K562 (cell line): ENCODE measurements at regions not wholly inside any gene's neighbourhood (a gene's known extent, or its start where the extent isn't known, plus 50 kb on each side); places are given as distances from the start of the nearest gene placed in this dataset.

Experiments used
- EGR1 ChIP-seq: fragments of 450-650 bp; conservative IDR thresholded peaks from 2 replicates; pipeline ENCODE4 v1.6.1; 2017; ENCODE audit warnings: mild to moderate bottlenecking
- POLR2B ChIP-seq: fragments of 450-650 bp; IDR thresholded peaks from 2 replicates; pipeline ENCODE4 v1.6.1; 2018; ENCODE audit warnings: low read depth; ENCODE audit not compliant: partially characterized antibody
- ZNF408 ChIP-seq: fragments of 250-450 bp; sonication (Bioruptor Pico); IDR thresholded peaks from 2 replicates; pipeline ENCODE4 v1.4.0; 2020; ENCODE audit warnings: low read depth, mild to moderate bottlenecking, moderate library complexity
- TF ChIP-seq, protein P1 (sequence below): sonication (generic); formaldehyde crosslinking; IDR thresholded peaks from 2 replicates; pipeline ENCODE4 v1.5.0; 2020; ENCODE audit warnings: missing genetic modification reagents
- TF ChIP-seq, protein P2 (sequence below): fragments of 250-450 bp; sonication (Bioruptor Pico); IDR thresholded peaks from 2 replicates; pipeline ENCODE4 v1.5.0; 2021
- TF ChIP-seq, protein P3 (sequence below): sonication (generic); formaldehyde crosslinking; IDR thresholded peaks from 2 replicates; pipeline ENCODE4 v1.8.0; 2022; ENCODE audit warnings: mild to moderate bottlenecking, missing genetic modification reagents
- TF ChIP-seq, protein P4 (sequence below): fragments of 450-650 bp; formaldehyde crosslinking; IDR thresholded peaks from 2 replicates; pipeline ENCODE4 v1.4.0; 2022; ENCODE audit warnings: missing genetic modification characterization

DNA sequence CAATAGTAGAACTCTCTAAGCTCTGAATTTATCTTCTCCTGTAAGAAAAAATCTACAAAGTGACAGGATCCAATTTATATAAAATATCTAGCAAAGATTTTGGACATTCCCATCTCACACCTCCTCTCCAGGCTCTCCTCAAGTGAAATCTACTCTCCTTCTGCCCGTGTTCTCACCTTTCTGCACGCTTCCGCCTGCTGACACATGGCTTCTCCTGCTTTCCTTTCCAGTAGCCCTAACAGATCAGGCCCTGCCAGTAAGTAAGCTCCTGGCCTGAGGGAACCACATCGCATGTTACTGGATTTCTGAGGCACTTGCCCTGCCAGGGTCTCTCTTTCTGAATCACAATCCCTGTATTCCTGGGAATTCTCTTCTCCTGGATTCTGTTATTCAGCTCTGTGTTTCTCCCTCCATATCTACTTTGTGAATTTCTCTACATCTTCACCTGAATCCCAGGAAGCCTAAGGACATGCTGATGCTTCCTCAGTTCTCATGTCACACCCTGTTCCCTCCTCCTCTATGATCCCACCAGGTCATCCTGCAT is 53.3 kb upstream of the TOP3B start (continued):
- TF ChIP-seq, protein P1, sequence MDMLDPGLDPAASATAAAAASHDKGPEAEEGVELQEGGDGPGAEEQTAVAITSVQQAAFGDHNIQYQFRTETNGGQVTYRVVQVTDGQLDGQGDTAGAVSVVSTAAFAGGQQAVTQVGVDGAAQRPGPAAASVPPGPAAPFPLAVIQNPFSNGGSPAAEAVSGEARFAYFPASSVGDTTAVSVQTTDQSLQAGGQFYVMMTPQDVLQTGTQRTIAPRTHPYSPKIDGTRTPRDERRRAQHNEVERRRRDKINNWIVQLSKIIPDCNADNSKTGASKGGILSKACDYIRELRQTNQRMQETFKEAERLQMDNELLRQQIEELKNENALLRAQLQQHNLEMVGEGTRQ (CRISPR knock-in tag) = 0 out of 2 replicates have a peak, but pooled peaks have one; percentile 25
- TF ChIP-seq, protein P2, sequence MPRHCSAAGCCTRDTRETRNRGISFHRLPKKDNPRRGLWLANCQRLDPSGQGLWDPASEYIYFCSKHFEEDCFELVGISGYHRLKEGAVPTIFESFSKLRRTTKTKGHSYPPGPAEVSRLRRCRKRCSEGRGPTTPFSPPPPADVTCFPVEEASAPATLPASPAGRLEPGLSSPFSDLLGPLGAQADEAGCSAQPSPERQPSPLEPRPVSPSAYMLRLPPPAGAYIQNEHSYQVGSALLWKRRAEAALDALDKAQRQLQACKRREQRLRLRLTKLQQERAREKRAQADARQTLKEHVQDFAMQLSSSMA (CRISPR knock-in tag) = 0 out of 2 replicates have a peak, but pooled peaks have one; percentile 33
- TF ChIP-seq ZNF408 (CRISPR knock-in tag) = 0 out of 2 replicates have a peak, but pooled peaks have one; percentile 21
- TF ChIP-seq, protein P3, sequence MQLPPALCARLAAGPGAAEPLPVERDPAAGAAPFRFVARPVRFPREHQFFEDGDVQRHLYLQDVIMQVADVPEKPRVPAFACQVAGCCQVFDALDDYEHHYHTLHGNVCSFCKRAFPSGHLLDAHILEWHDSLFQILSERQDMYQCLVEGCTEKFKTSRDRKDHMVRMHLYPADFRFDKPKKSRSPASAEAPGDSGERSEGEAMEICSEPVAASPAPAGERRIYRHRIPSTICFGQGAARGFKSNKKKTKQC (CRISPR knock-in tag) = 0 out of 2 replicates have a peak, but pooled peaks have one; percentile 39
- TF ChIP-seq, protein P4, sequence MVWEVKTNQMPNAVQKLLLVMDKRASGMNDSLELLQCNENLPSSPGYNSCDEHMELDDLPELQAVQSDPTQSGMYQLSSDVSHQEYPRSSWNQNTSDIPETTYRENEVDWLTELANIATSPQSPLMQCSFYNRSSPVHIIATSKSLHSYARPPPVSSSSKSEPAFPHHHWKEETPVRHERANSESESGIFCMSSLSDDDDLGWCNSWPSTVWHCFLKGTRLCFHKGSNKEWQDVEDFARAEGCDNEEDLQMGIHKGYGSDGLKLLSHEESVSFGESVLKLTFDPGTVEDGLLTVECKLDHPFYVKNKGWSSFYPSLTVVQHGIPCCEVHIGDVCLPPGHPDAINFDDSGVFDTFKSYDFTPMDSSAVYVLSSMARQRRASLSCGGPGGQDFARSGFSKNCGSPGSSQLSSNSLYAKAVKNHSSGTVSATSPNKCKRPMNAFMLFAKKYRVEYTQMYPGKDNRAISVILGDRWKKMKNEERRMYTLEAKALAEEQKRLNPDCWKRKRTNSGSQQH (CRISPR knock-in tag) = 0 out of 2 replicates have a peak, but pooled peaks have one; percentile 47
- TF ChIP-seq POLR2B = no peak
- no peak for TF ChIP-seq EGR1
